ENCODE measurements at regions not wholly inside any gene's neighbourhood (a gene's known extent, or its start where the extent isn't known, plus 50 kb on each side); places are given as distances from the start of the nearest gene placed in this dataset.

GRCh38 chr13:89980896-89981295 lies 1366.6 kb upstream of the MIR17HG start:
- no peak overlapping the region for H3K27ac Mint-ChIP-seq
- no peaks in the 10 kb centered on the region for H3K9me3 Mint-ChIP-seq
- H3K27me3 Mint-ChIP-seq (ENCODE audit: low read depth, poor library complexity), result peaks cover 3% of the 10 kb centered on the region
- no peak for TF ChIP-seq CTCF (IDR thresholded peaks at IDR 0.05)
- H3K4me1 Mint-ChIP-seq, result peaks cover 4% of the 10 kb centered on the region
- DNase-seq, result no peak
- H3K4me3 Mint-ChIP-seq, result no peak overlapping the region
- no peaks in the 10 kb centered on the region for H3K36me3 Mint-ChIP-seq (ENCODE audit: low read depth)

- Mint-ChIP-seq H3K27me3 (ENCODE audit: low read depth, poor library complexity) (peaks cover 3% of the 10 kb centered on the region), H3K9me3 (no peaks in the 10 kb centered on the region), H3K27ac (peak overlapping the region; percentile 51)
These were observed 1364.9 kb upstream of the MIR17HG start for GRCh38 chr13:89982407-89983095.

GRCh38 chr13:89988206-89988605 lies 1359.3 kb upstream of the MIR17HG start:
- Mint-ChIP-seq H3K27ac (no peak overlapping the region), H3K9me3 (no peaks in the 10 kb centered on the region), H3K27me3 (ENCODE audit: low read depth, poor library complexity) (peaks cover 3% of the 10 kb centered on the region), H3K4me3 (no peak overlapping the region), H3K4me1 (peaks cover 5% of the 10 kb centered on the region), H3K36me3 (ENCODE audit: low read depth) (no peaks in the 10 kb centered on the region)
- no peak for DNase-seq
- no peak for TF ChIP-seq CTCF (IDR thresholded peaks at IDR 0.05)

More at GRCh38 chr13:89982407-89983095, 1364.9 kb upstream of the MIR17HG start:
- Mint-ChIP-seq H3K4me1 (peaks cover 4% of the 10 kb centered on the region), H3K36me3 (ENCODE audit: low read depth) (no peaks in the 10 kb centered on the region), H3K4me3 (no peak overlapping the region)
- DNase-seq, result no peak
- no peak for TF ChIP-seq CTCF (IDR thresholded peaks at IDR 0.05)

GRCh38 chr13:90003566-90003965 lies 1343.9 kb upstream of the MIR17HG start:
- no peak for TF ChIP-seq CTCF (IDR thresholded peaks at IDR 0.05)
- no peak overlapping the region for H3K27ac Mint-ChIP-seq
- H3K9me3 Mint-ChIP-seq, result peaks cover 23% of the 10 kb centered on the region
- DNase-seq, result no peak
- H3K27me3 Mint-ChIP-seq (ENCODE audit: low read depth, poor library complexity), result no peaks in the 10 kb centered on the region
- H3K4me1 Mint-ChIP-seq, result peaks cover 8% of the 10 kb centered on the region
- H3K4me3 Mint-ChIP-seq, result no peak overlapping the region
- H3K36me3 Mint-ChIP-seq (ENCODE audit: low read depth), result no peaks in the 10 kb centered on the region

- TF ChIP-seq CTCF (IDR thresholded peaks at IDR 0.05), result no peak
- Mint-ChIP-seq H3K4me3 (no peak overlapping the region), H3K9me3 (no peaks in the 10 kb centered on the region), H3K27me3 (ENCODE audit: low read depth, poor library complexity) (no peaks in the 10 kb centered on the region), H3K4me1 (no peaks in the 10 kb centered on the region), H3K36me3 (ENCODE audit: low read depth) (no peaks in the 10 kb centered on the region), H3K27ac (no peak overlapping the region)
- DNase-seq, result no peak
These were observed 1338.8 kb upstream of the MIR17HG start for GRCh38 chr13:90008707-90009149.

- Mint-ChIP-seq H3K36me3 (ENCODE audit: low read depth) (no peaks in the 10 kb centered on the region), H3K4me3 (no peak overlapping the region), H3K27ac (no peak overlapping the region), H3K4me1 (no peaks in the 10 kb centered on the region), H3K9me3 (no peaks in the 10 kb centered on the region), H3K27me3 (ENCODE audit: low read depth, poor library complexity) (no peaks in the 10 kb centered on the region)
- no peak for DNase-seq
- no peak for TF ChIP-seq CTCF (IDR thresholded peaks at IDR 0.05)
These were observed 1333.4 kb upstream of the MIR17HG start for GRCh38 chr13:90014038-90014437.
